HG02981 (cell line): ENCODE measurements at regions not wholly inside any gene's neighbourhood (a gene's known extent, or its start where the extent isn't known, plus 50 kb on each side); places are given as distances from the start of the nearest gene placed in this dataset.
"Not testable (repeated sequence)": the region's sequence is repeated elsewhere in the genome, so short reads cannot be mapped to it uniquely, and the experiment has no call there.

Experiments
- ATAC-seq: cut with Tn5 transposase; IDR thresholded peaks from one replicate; pipeline ENCODE4 v1.9.1; 2021; ENCODE audit warnings: mild to moderate bottlenecking, moderate library complexity; ENCODE audit not compliant: unreplicated experiment

- not testable (repeated sequence) for ATAC-seq
Measured at GRCh38 chr1:148361427-148362215, 121.5 kb downstream of the PPIAL4G start.

GRCh38 chr1:148357037-148357436 is 126.1 kb downstream of the PPIAL4G start:
- no peak for ATAC-seq

GRCh38 chr1:148355976-148356375 is 127.1 kb downstream of the PPIAL4G start:
- ATAC-seq, result no peak

GRCh38 chr1:148354913-148355308 is 128.2 kb downstream of the PPIAL4G start:
- no peak for ATAC-seq

- no peak for ATAC-seq
Measured at GRCh38 chr1:148354284-148354912, 128.7 kb downstream of the PPIAL4G start.

GRCh38 chr1:148353461-148354283 is 129.4 kb downstream of the PPIAL4G start:
- ATAC-seq, result no peak

GRCh38 chr1:148352470-148353053 is 130.5 kb downstream of the PPIAL4G start:
- ATAC-seq, result no peak

GRCh38 chr1:148347781-148348180 is 135.3 kb downstream of the PPIAL4G start:
- no peak for ATAC-seq

GRCh38 chr1:148345659-148346151 is 137.4 kb downstream of the PPIAL4G start:
- ATAC-seq, result not testable (repeated sequence)

- ATAC-seq, result not testable (repeated sequence)
Measured at GRCh38 chr1:148344651-148345050, 138.5 kb downstream of the PPIAL4G start.

- not testable (repeated sequence) for ATAC-seq
Measured at GRCh38 chr1:148341729-148342128, 141.4 kb downstream of the PPIAL4G start.

GRCh38 chr1:148336121-148336918 is 146.8 kb downstream of the PPIAL4G start:
- not testable (repeated sequence) for ATAC-seq

GRCh38 chr1:148334339-148335130 is 148.6 kb downstream of the PPIAL4G start:
- ATAC-seq, result peak; percentile 79

- ATAC-seq, result no peak
Measured at GRCh38 chr1:148333875-148334338, 149.2 kb downstream of the PPIAL4G start.

- no peak for ATAC-seq
Measured at GRCh38 chr1:148328884-148329283, 154.2 kb downstream of the PPIAL4G start.

GRCh38 chr1:148325031-148325430 is 158.1 kb downstream of the PPIAL4G start:
- not testable (repeated sequence) for ATAC-seq

- ATAC-seq, result not testable (repeated sequence)
Measured at GRCh38 chr1:148324465-148324864, 158.6 kb downstream of the PPIAL4G start.

GRCh38 chr1:148320079-148320478 is 163.0 kb downstream of the PPIAL4G start:
- ATAC-seq, result not testable (repeated sequence)

GRCh38 chr1:148318904-148319242 is 164.2 kb downstream of the PPIAL4G start:
- ATAC-seq, result no peak
